ENCODE measurements at regions not wholly inside any gene's neighbourhood (a gene's known extent, or its start where the extent isn't known, plus 50 kb on each side); places are given as distances from the start of the nearest gene placed in this dataset.

DNA sequence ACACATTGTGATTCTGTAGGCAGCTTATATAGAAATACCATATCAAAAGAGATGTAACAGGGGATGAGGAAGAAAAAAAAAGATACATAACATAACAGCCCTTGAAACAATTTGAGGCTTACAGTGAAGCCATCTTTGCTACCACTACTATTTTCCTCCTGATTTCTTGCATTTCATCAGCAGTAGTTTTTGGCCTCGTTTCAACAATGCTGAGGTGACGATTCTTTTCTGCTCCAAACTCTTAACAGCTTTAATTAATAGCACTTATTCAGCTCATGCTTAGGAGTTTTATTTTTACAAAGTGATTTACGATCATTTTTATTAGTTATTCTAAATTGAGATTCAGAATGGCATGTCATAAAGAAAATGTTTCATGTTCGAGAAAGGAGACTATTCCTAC, 163.2 kb downstream of the DCK start:
- TF ChIP-seq, protein P1, sequence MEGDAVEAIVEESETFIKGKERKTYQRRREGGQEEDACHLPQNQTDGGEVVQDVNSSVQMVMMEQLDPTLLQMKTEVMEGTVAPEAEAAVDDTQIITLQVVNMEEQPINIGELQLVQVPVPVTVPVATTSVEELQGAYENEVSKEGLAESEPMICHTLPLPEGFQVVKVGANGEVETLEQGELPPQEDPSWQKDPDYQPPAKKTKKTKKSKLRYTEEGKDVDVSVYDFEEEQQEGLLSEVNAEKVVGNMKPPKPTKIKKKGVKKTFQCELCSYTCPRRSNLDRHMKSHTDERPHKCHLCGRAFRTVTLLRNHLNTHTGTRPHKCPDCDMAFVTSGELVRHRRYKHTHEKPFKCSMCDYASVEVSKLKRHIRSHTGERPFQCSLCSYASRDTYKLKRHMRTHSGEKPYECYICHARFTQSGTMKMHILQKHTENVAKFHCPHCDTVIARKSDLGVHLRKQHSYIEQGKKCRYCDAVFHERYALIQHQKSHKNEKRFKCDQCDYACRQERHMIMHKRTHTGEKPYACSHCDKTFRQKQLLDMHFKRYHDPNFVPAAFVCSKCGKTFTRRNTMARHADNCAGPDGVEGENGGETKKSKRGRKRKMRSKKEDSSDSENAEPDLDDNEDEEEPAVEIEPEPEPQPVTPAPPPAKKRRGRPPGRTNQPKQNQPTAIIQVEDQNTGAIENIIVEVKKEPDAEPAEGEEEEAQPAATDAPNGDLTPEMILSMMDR (IDR thresholded peaks at IDR 0.05) = no peak
- no peak for TF ChIP-seq EP300 (IDR thresholded peaks at IDR 0.05)
- no peak for TF ChIP-seq POLR2A (IDR thresholded peaks at IDR 0.05)
- TF ChIP-seq POLR2AphosphoS5 (IDR thresholded peaks at IDR 0.05) = no peak

Data from gastroesophageal sphincter (tissue), 3 donors.